ENCODE measurements at regions not wholly inside any gene's neighbourhood (a gene's known extent, or its start where the extent isn't known, plus 50 kb on each side); places are given as distances from the start of the nearest gene placed in this dataset.

GRCh38 chr1:23625929-23626535, 65.6 kb upstream of the RPL11 start:
- no peaks in the 10 kb centered on the region for H3K36me3 ChIP-seq
- H3K4me1 ChIP-seq = peaks cover 0 to 9% (median 0%) of the 10 kb centered on the region in 3 donors
- H3K4me3 ChIP-seq = no peak overlapping the region
- peaks cover 0 to 4% (median 0%) of the 10 kb centered on the region in 4 donors for H3K27me3 ChIP-seq
- WGBS, 2 donors = 74 to 78% methylated on average over 1 of the region's 1 CpG
- no peaks in the 10 kb centered on the region for H3K9me3 ChIP-seq
- TF ChIP-seq POLR2A (IDR thresholded peaks at IDR 0.05) (no peak), CTCF (IDR thresholded peaks at IDR 0.05) (no peak)
- no peak for DNase-seq
- H3K27ac ChIP-seq = no peak overlapping the region
- intact Hi-C loops (cut with DNase I) = no loop called here

GRCh38 chr1:23625459-23625858, 66.1 kb upstream of the RPL11 start:
- peaks cover 0 to 7% (median 0%) of the 10 kb centered on the region in 4 donors for H3K27me3 ChIP-seq
- peaks cover 0 to 9% (median 0%) of the 10 kb centered on the region in 3 donors for H3K4me1 ChIP-seq
- no peak for DNase-seq
- no peaks in the 10 kb centered on the region for H3K9me3 ChIP-seq
- H3K36me3 ChIP-seq = no peaks in the 10 kb centered on the region
- intact Hi-C loops (cut with DNase I) = no loop called here
- H3K27ac ChIP-seq = no peak overlapping the region
- TF ChIP-seq CTCF (IDR thresholded peaks at IDR 0.05) = no peak
- TF ChIP-seq POLR2A (IDR thresholded peaks at IDR 0.05) = no peak
- H3K4me3 ChIP-seq = no peak overlapping the region
- WGBS, 2 donors = 60 to 85% methylated on average over 4 of the region's 4 CpGs

GRCh38 chr1:23624440-23624839, 65.1 kb upstream of the ID3 start:
- Histone ChIP-seq H3K9me3 (no peaks in the 10 kb centered on the region), H3K4me1 (peaks cover 0 to 18% (median 5%) of the 10 kb centered on the region in 3 donors), H3K27ac (no peak overlapping the region), H3K36me3 (no peaks in the 10 kb centered on the region), H3K4me3 (no peak overlapping the region), H3K27me3 (peaks cover 0 to 17% (median 0%) of the 10 kb centered on the region in 4 donors)
- intact Hi-C loops (cut with DNase I) = no loop called here
- no peak for DNase-seq
- 58 to 59% methylated on average over 4 of the region's 4 CpGs for WGBS, 2 donors
- no peak for TF ChIP-seq POLR2A (IDR thresholded peaks at IDR 0.05)
- no peak for TF ChIP-seq CTCF (IDR thresholded peaks at IDR 0.05)

GRCh38 chr1:23622284-23622683, 63.0 kb upstream of the ID3 start:
- H3K9me3 ChIP-seq = no peaks in the 10 kb centered on the region
- peaks cover 0 to 22% (median 5%) of the 10 kb centered on the region in 3 donors for H3K4me1 ChIP-seq
- no peak overlapping the region for H3K27ac ChIP-seq
- 94% methylated on average over 4 of the region's 4 CpGs for WGBS, 2 donors
- DNase-seq = no peak
- H3K4me3 ChIP-seq = no peak overlapping the region
- intact Hi-C loops (cut with DNase I) = no loop called here
- peaks cover 0 to 30% (median 0%) of the 10 kb centered on the region in 4 donors for H3K27me3 ChIP-seq
- TF ChIP-seq CTCF (IDR thresholded peaks at IDR 0.05) (no peak), POLR2A (IDR thresholded peaks at IDR 0.05) (no peak)
- H3K36me3 ChIP-seq = no peaks in the 10 kb centered on the region

GRCh38 chr1:23620605-23621004, 61.3 kb upstream of the ID3 start:
- intact Hi-C loops (cut with DNase I) = no loop called here
- 89 to 94% methylated on average over 5 of the region's 5 CpGs for WGBS, 2 donors
- no peak for DNase-seq
- Histone ChIP-seq H3K36me3 (no peaks in the 10 kb centered on the region), H3K4me3 (no peak overlapping the region), H3K9me3 (no peaks in the 10 kb centered on the region), H3K27ac (no peak overlapping the region), H3K27me3 (peaks cover 0 to 31% (median 0%) of the 10 kb centered on the region in 4 donors), H3K4me1 (peaks cover 0 to 16% (median 5%) of the 10 kb centered on the region in 3 donors)
- TF ChIP-seq POLR2A (IDR thresholded peaks at IDR 0.05) = no peak
- TF ChIP-seq CTCF (IDR thresholded peaks at IDR 0.05) = no peak

All from esophagus squamous epithelium (tissue), 5 donors.